Keratinocyte (primary cell): ENCODE measurements at regions not wholly inside any gene's neighbourhood (a gene's known extent, or its start where the extent isn't known, plus 50 kb on each side); places are given as distances from the start of the nearest gene placed in this dataset.

Experiments used
- EZH2 ChIP-seq: IDR thresholded peaks from one replicate; pipeline ENCODE4 v1.6.1; 2012; ENCODE audit warnings: inconsistent platforms, mild to moderate bottlenecking, low read length, moderate library complexity
- TF ChIP-seq, protein P1 (sequence below), 3 experiments: IDR thresholded peaks in 1 of 3; conservative IDR thresholded peaks in 1 of 3; optimal IDR thresholded peaks in 1 of 3; 2 replicates in 2 of 3; 3 replicates in 1 of 3; pipeline versions ENCODE3 to v1.5.1; 2011; ENCODE audit warnings: low read length in 3 of 3, mild to moderate bottlenecking in 3 of 3, moderate library complexity in 2 of 3, control low read depth in 1 of 3, inconsistent platforms in 1 of 3; ENCODE audit not compliant: insufficient read depth in 2 of 3; ENCODE audit errors: extremely low read depth in 1 of 3

DNA sequence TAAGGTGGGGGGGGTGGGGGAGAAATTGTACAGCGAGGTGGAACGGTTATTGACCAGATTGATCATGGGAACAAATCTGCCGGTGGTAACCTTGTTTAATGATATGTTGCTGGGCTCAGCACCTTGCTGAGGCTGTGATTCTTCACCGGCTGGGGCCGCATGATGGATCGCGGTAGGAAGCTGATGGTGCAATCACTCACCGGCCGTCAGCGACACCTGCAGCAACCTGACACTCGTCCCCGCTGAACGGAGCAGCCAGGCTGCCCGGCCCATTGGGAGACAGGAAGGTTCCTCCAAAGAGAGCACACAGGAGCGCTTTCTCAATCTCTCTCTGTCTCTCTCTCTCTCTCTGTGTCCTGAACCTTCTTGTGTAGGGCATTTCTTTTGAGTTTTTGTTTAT, 128.5 kb upstream of the RRP15 start:
- no peak for TF ChIP-seq EZH2
- TF ChIP-seq, protein P1, sequence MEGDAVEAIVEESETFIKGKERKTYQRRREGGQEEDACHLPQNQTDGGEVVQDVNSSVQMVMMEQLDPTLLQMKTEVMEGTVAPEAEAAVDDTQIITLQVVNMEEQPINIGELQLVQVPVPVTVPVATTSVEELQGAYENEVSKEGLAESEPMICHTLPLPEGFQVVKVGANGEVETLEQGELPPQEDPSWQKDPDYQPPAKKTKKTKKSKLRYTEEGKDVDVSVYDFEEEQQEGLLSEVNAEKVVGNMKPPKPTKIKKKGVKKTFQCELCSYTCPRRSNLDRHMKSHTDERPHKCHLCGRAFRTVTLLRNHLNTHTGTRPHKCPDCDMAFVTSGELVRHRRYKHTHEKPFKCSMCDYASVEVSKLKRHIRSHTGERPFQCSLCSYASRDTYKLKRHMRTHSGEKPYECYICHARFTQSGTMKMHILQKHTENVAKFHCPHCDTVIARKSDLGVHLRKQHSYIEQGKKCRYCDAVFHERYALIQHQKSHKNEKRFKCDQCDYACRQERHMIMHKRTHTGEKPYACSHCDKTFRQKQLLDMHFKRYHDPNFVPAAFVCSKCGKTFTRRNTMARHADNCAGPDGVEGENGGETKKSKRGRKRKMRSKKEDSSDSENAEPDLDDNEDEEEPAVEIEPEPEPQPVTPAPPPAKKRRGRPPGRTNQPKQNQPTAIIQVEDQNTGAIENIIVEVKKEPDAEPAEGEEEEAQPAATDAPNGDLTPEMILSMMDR (optimal IDR thresholded peaks at IDR 0.05 in 1 of 3, IDR thresholded peaks at IDR 0.05 in 1 of 3, conservative IDR thresholded peaks at IDR 0.05 in 1 of 3; ENCODE audit: extremely low read depth in 1 of 3, insufficient read depth in 2 of 3, low read length in 3 of 3), result peak in 1 of 3 experiments; percentile 15
